Epithelial cell of esophagus (primary cell): ENCODE measurements at regions not wholly inside any gene's neighbourhood (a gene's known extent, or its start where the extent isn't known, plus 50 kb on each side); places are given as distances from the start of the nearest gene placed in this dataset.

Experiments used
- DNase-seq: peaks from one replicate; pipeline ENCODE4 v3.0.0; 2010; ENCODE audit warnings: low read depth
- H3K4me3 ChIP-seq: 2 replicates; pipeline ENCODE4 v1.5.1; 2011; ENCODE audit warnings: mild to moderate bottlenecking, low read length, control low read depth
- TF ChIP-seq, protein P1 (sequence below): IDR thresholded peaks from 2 replicates; pipeline ENCODE4 v1.5.1; 2011; ENCODE audit warnings: low read depth, mild to moderate bottlenecking, low read length, control low read depth, inconsistent platforms; ENCODE audit not compliant: insufficient read depth; ENCODE audit errors: missing control alignments

DNA sequence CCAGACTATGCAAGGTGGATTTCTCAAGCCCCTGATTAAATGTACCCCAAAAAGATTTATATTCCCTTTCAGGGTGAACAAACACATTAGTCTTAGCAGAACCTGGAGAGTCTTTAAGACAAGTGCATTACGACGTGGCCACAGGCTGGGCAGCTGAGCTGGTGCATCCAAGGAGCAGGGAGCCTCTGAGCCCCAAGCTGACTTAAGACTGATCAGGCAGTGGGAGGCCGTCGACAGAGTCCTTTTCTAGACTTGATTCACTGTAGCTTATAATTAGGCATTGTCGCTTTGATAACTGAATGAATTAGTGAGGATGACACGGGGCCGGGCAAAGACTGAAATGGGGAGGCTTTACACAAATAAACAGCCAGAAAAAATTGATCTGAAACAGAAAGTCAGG is 353.2 kb downstream of the GPAM start:
- no peak for DNase-seq
- TF ChIP-seq, protein P1, sequence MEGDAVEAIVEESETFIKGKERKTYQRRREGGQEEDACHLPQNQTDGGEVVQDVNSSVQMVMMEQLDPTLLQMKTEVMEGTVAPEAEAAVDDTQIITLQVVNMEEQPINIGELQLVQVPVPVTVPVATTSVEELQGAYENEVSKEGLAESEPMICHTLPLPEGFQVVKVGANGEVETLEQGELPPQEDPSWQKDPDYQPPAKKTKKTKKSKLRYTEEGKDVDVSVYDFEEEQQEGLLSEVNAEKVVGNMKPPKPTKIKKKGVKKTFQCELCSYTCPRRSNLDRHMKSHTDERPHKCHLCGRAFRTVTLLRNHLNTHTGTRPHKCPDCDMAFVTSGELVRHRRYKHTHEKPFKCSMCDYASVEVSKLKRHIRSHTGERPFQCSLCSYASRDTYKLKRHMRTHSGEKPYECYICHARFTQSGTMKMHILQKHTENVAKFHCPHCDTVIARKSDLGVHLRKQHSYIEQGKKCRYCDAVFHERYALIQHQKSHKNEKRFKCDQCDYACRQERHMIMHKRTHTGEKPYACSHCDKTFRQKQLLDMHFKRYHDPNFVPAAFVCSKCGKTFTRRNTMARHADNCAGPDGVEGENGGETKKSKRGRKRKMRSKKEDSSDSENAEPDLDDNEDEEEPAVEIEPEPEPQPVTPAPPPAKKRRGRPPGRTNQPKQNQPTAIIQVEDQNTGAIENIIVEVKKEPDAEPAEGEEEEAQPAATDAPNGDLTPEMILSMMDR = no peak
- no peak overlapping the region for H3K4me3 ChIP-seq

DNA sequence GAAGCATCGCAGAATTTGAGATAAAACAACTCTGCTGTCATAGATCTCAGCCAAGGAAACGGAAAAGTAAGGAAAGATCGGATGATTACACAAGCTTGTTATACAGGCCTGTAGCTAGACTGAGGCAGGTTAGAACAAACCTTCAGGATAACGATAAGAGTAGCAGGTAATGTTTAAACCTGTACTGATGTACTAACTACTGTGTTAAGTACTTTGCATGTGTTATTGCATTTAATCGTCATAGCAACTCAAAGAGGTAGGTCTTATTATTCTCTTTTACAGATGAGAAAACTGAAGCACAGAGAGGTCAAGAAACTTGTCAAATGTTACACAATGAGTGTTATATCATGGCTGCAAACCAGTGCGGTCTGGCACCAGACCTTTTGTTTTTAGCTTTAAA is 352.5 kb downstream of the GPAM start:
- TF ChIP-seq, protein P1 = no peak

DNA sequence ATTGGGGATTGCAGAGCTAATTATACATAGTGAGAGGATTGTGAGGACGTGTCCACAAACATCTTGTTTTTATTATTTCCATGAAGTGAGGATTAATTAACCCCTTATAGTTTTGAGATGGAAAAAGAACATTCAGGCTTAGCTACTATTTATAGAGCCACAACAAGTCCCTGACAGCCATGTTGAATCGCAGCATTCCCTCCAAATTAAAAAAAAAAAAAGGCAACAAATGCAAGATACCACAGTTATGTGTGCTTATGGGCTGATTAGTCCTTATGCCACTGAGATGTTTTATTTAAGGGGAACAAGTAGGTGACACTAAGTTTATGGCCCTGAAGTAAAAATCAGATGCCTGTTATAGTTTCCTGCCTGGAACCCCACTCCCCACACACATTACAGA is 350.3 kb downstream of the GPAM start:
- no peak for DNase-seq
- TF ChIP-seq, protein P1 = no peak
- H3K4me3 ChIP-seq = no peak overlapping the region

More for the DNA sequence above, 352.5 kb downstream of the GPAM start:
- DNase-seq = no peak
- no peak overlapping the region for H3K4me3 ChIP-seq

DNA sequence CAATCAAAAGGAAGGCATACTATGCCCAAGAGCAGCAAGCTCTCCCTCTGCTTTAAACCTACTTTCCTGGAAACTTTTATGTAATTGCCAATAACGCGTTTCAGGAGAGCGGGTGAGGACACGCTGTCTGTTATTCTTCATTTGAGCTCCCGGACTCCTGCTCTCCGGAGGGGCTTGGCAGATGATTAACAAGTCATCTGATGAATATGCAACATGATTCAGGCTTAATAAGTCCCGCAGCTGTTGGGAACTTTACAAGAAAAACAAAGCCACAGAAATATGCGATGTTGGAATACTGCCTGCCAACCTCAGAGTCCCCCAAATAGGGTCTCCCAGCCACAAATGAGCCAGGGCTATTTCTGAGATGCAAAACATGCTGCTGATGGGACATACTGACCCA is 348.0 kb downstream of the GPAM start:
- peak; percentile 1 for DNase-seq
- no peak overlapping the region for H3K4me3 ChIP-seq
- TF ChIP-seq, protein P1 = no peak

DNA sequence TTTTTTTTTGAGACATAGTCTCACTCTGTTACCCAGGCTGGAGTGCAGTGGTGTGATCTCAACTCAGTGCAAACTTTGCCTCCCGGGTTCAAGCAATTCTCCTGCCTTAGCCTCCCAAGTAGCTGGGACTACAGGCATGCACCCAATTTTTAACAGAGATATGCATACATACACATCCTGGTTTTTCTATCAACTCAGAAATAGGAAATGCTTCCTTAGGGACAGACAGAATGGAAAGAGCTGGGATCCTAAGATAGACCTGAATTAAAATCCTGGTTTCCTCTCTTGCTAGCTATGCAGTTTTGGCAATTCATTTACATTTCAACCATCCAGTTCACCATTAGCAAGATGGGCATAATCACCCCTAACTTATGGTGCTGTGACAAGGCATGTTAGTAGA is 347.5 kb downstream of the GPAM start:
- H3K4me3 ChIP-seq = no peak overlapping the region
- TF ChIP-seq, protein P1 = no peak
- no peak for DNase-seq

DNA sequence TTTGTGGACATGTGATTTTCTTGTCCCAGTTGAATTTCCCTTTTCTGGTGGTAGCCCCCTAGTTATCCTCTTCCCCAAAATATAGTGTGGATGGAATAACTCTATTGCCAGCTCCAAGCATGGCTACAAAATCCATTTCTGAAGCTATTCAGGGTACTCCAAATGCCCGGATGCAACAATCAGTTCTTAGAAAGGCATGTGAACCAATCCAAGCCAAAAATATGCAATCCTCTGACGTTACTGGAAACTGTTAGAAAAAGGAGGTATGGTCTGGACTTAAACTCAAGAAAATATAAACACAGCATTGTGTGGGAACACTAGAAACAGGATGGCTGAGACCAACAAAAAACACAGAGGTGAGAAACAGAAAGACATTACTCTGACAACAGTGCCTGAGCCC is 347.0 kb downstream of the GPAM start:
- DNase-seq = no peak

DNA sequence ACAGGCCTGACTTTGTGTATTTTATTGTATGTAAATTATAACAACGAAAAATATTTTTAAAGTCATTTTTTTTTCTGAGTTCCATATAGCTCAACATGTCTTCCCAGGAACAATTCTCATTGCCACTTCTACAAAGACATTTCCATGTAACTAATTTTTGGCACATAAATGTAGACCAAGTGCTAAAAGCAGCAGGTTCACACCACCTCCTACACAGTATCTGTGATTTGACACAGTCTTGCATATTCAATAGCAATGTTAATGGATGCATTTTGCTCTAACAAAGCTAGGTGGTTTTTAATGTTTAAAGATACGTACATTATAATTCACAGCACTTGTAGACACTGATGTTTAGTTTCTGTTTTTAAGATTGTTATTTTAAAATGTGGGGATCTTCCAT is 346.5 kb downstream of the GPAM start:
- no peak overlapping the region for H3K4me3 ChIP-seq
- TF ChIP-seq, protein P1 = no peak
- no peak for DNase-seq

More for the DNA sequence above, 347.0 kb downstream of the GPAM start:
- H3K4me3 ChIP-seq = no peak overlapping the region
- TF ChIP-seq, protein P1 = no peak
